Neutrophil (primary cell): ENCODE measurements at regions not wholly inside any gene's neighbourhood (a gene's known extent, or its start where the extent isn't known, plus 50 kb on each side); places are given as distances from the start of the nearest gene placed in this dataset.

Experiments used
- H3K27ac ChIP-seq: fragments of 200-600 bp; sonication (generic); 2 replicates; pipeline ENCODE4 v1.5.1; 2016; ENCODE audit warnings: mild to moderate bottlenecking, moderate library complexity
- H3K27me3 ChIP-seq: fragments of 200-600 bp; sonication (generic); 2 replicates; pipeline ENCODE4 v1.6.0; 2016; ENCODE audit warnings: mild to moderate bottlenecking
- H3K36me3 ChIP-seq: fragments of 200-600 bp; sonication (generic); 2 replicates; pipeline ENCODE4 v1.5.1; 2017
- H3K4me1 ChIP-seq, 2 experiments: fragments of 200-600 bp in 1 of 2; sonication (generic) in 1 of 2; 1 replicate in 1 of 2; 2 replicates in 1 of 2; pipeline versions ENCODE4 v1.5.1 to v1.6.1; 2013 to 2016; ENCODE audit warnings: low read depth in 1 of 2, low read length in 1 of 2, mild to moderate bottlenecking in 1 of 2, moderate library complexity in 1 of 2; ENCODE audit not compliant: control insufficient read depth in 1 of 2, insufficient read depth in 1 of 2
- H3K4me3 ChIP-seq, 2 experiments: fragments of 200-600 bp in 1 of 2; sonication (generic) in 1 of 2; 1 replicate in 1 of 2; 2 replicates in 1 of 2; pipeline ENCODE4 v1.5.1; 2013 to 2016; ENCODE audit warnings: low read depth in 1 of 2, low read length in 1 of 2, mild to moderate bottlenecking in 1 of 2, moderate library complexity in 1 of 2
- H3K9me3 ChIP-seq: fragments of 200-600 bp; sonication (generic); 2 replicates; pipeline ENCODE4 v1.5.1; 2016
- CTCF ChIP-seq: fragments of 200-600 bp; sonication (generic); IDR thresholded peaks from 2 replicates; pipeline ENCODE4 v1.5.1; 2016; ENCODE audit warnings: antibody characterized with exemption

GRCh38 chr2:223264541-223265193 lies 212.7 kb downstream of the KCNE4 start:
- Histone ChIP-seq H3K36me3 (no peaks in the 10 kb centered on the region), H3K27ac (no peak overlapping the region), H3K9me3 (no peaks in the 10 kb centered on the region), H3K4me1 (no peaks in the 10 kb centered on the region), H3K27me3 (no peaks in the 10 kb centered on the region), H3K4me3 (no peak overlapping the region)
- TF ChIP-seq CTCF, result no peak

- no peak for TF ChIP-seq CTCF
- Histone ChIP-seq H3K9me3 (no peaks in the 10 kb centered on the region), H3K27ac (no peak overlapping the region), H3K4me3 (no peak overlapping the region), H3K36me3 (no peaks in the 10 kb centered on the region), H3K4me1 (no peaks in the 10 kb centered on the region), H3K27me3 (no peaks in the 10 kb centered on the region)
Observed at GRCh38 chr2:223267160-223267951, 215.4 kb downstream of the KCNE4 start.

- Histone ChIP-seq H3K4me1 (no peaks in the 10 kb centered on the region), H3K4me3 (no peak overlapping the region), H3K27me3 (no peaks in the 10 kb centered on the region), H3K9me3 (no peaks in the 10 kb centered on the region), H3K27ac (no peak overlapping the region), H3K36me3 (no peaks in the 10 kb centered on the region)
- no peak for TF ChIP-seq CTCF
Observed at GRCh38 chr2:223269386-223269785, 217.4 kb downstream of the KCNE4 start.

GRCh38 chr2:223270548-223270947 lies 218.6 kb downstream of the KCNE4 start:
- no peaks in the 10 kb centered on the region for H3K36me3 ChIP-seq

GRCh38 chr2:223273995-223274394 lies 222.0 kb downstream of the KCNE4 start:
- Histone ChIP-seq H3K9me3 (no peaks in the 10 kb centered on the region), H3K36me3 (no peaks in the 10 kb centered on the region), H3K27me3 (no peaks in the 10 kb centered on the region), H3K4me3 (no peak overlapping the region), H3K27ac (no peak overlapping the region), H3K4me1 (no peaks in the 10 kb centered on the region)
- TF ChIP-seq CTCF, result no peak

More at GRCh38 chr2:223270548-223270947, 218.6 kb downstream of the KCNE4 start:
- TF ChIP-seq CTCF, result no peak
- H3K27ac ChIP-seq, result no peak overlapping the region
- no peaks in the 10 kb centered on the region for H3K9me3 ChIP-seq
- no peak overlapping the region for H3K4me3 ChIP-seq
- H3K27me3 ChIP-seq, result no peaks in the 10 kb centered on the region
- no peaks in the 10 kb centered on the region for H3K4me1 ChIP-seq
